ENCODE measurements at regions not wholly inside any gene's neighbourhood (a gene's known extent, or its start where the extent isn't known, plus 50 kb on each side); places are given as distances from the start of the nearest gene placed in this dataset.

DNA sequence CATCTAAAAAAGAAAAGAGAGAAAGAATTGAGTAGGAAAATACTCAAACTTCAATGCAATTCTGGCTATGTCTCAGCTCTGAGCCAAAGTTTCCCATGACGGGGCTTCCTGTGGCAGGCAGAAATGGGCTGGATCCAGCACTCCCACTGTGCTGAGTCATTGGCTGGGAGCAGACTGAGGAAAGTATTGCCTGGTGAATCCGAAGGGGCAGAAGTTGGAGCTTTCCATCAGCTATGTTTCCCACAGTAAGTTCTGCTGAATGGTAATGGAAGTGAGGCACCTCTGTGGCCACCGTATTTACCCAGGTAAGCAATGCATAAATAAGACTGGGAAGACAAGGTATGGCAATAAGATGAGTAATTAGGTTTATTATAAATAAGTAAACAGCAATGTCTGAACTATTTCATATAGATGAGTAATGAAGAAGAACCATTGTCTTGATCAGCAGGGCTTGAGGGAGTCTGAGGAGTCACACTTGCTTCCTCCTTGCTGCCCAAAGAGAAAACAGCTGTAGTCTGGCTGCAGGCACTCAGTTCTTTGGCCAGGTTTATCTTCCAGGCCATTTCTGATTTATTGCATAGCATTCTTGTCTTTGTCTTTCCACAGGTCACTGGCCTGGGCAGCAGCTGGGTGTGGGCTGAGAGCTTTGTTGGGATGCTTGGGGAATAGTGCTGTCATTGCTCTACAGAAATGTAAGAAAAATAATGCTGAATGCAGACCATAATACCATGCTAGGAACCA is 255.3 kb downstream of the DNAJB9 start:
- TF ChIP-seq CEBPG (CRISPR knock-in tag; IDR thresholded peaks at IDR 0.05), result no peak
- TF ChIP-seq, protein P1, sequence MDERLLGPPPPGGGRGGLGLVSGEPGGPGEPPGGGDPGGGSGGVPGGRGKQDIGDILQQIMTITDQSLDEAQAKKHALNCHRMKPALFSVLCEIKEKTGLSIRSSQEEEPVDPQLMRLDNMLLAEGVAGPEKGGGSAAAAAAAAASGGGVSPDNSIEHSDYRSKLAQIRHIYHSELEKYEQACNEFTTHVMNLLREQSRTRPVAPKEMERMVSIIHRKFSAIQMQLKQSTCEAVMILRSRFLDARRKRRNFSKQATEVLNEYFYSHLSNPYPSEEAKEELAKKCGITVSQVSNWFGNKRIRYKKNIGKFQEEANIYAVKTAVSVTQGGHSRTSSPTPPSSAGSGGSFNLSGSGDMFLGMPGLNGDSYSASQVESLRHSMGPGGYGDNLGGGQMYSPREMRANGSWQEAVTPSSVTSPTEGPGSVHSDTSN (CRISPR knock-in tag; IDR thresholded peaks at IDR 0.05), result no peak
- no peak for TF ChIP-seq CBFB (CRISPR knock-in tag; IDR thresholded peaks at IDR 0.05)
- TF ChIP-seq, protein P2, sequence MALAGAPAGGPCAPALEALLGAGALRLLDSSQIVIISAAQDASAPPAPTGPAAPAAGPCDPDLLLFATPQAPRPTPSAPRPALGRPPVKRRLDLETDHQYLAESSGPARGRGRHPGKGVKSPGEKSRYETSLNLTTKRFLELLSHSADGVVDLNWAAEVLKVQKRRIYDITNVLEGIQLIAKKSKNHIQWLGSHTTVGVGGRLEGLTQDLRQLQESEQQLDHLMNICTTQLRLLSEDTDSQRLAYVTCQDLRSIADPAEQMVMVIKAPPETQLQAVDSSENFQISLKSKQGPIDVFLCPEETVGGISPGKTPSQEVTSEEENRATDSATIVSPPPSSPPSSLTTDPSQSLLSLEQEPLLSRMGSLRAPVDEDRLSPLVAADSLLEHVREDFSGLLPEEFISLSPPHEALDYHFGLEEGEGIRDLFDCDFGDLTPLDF (CRISPR knock-in tag; IDR thresholded peaks at IDR 0.05), result no peak
- TF ChIP-seq, protein P3, sequence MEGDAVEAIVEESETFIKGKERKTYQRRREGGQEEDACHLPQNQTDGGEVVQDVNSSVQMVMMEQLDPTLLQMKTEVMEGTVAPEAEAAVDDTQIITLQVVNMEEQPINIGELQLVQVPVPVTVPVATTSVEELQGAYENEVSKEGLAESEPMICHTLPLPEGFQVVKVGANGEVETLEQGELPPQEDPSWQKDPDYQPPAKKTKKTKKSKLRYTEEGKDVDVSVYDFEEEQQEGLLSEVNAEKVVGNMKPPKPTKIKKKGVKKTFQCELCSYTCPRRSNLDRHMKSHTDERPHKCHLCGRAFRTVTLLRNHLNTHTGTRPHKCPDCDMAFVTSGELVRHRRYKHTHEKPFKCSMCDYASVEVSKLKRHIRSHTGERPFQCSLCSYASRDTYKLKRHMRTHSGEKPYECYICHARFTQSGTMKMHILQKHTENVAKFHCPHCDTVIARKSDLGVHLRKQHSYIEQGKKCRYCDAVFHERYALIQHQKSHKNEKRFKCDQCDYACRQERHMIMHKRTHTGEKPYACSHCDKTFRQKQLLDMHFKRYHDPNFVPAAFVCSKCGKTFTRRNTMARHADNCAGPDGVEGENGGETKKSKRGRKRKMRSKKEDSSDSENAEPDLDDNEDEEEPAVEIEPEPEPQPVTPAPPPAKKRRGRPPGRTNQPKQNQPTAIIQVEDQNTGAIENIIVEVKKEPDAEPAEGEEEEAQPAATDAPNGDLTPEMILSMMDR (CRISPR knock-in tag; IDR thresholded peaks at IDR 0.05), result no peak
- no peak for TF ChIP-seq ZBTB7A (CRISPR knock-in tag; IDR thresholded peaks at IDR 0.05)
- no peak for TF ChIP-seq SOX6 (IDR thresholded peaks at IDR 0.05)
- no peak for TF ChIP-seq SOX6 (CRISPR knock-in tag; IDR thresholded peaks at IDR 0.05)
